IPS DF 4.7 (cell line): ENCODE measurements at regions not wholly inside any gene's neighbourhood (a gene's known extent, or its start where the extent isn't known, plus 50 kb on each side); places are given as distances from the start of the nearest gene placed in this dataset.

Source experiments
- DNase-seq: peaks from one replicate; pipeline ENCODE4 v3.0.0-alpha.2; 2013; ENCODE audit warnings: low spot score; ENCODE audit errors: extremely low read depth

DNA sequence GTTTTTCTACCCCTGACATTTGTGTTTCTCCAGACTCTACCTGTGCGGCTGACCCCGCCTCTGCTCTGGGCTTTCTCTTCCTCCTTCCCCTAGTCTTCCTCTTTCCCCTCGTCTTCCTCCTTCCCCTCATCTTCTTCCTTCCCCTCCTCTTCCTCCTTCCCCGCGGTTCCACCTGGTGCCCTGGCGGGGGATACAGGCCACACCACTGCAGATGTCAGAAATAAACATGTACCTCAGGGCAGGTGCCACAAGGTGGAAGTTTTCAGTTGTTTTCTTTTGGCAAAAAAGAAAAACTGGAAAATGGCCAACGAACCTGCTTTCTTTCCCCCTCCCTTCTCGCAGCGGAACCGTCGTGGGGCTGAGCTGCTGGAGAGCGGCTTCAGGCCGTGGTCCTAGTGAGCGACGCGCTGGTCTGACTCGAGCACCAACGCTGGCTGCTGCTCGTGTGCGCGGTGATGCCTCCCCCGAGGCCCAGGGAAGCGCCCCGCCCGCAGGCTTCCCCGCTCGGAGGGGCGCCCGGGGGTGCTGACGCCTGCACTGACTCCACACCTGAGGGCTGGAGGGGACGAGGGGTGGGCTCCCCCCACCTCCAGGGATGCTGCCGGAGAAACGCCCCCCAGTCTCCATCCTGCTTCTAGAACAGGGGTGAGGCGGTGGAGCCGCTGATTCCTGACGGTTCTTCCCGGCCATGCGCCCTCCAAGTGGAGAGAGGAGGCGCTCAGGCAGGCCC lies 83.7 kb upstream of the ZNF516 start:
- no peak for DNase-seq

DNA sequence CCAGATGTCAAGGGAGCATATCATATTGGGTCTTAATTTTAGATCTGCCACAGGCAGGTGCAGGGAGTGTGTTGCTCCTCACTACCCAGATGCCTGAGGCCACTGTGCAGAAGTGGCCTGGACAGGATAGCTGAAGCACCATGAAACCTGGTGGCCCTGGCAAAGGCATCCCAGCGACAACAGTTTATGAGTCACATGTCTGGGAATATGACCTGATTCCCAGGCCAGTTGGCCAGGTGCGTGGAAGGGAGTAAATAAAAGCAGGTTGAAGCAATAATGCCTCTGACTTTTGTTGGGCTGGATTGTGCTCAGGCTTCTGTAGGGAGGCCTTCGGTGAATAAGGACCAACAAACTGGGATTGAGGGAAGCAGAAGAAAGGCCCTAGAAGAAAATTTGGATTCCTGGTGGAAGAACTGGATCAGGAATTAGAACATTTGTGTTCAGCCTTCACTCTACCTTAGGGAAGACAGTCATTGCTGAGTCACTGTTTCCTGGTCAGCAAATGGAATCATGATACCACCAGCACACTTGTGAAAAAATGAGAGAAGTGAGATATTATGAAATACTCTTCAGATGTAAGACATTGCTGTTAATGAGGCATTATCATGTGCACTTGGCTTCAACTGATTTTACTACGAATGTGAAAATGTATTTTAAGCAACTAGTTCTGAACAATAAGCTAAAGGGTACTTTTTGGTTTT lies 78.4 kb upstream of the ZNF516 start:
- no peak for DNase-seq

DNA sequence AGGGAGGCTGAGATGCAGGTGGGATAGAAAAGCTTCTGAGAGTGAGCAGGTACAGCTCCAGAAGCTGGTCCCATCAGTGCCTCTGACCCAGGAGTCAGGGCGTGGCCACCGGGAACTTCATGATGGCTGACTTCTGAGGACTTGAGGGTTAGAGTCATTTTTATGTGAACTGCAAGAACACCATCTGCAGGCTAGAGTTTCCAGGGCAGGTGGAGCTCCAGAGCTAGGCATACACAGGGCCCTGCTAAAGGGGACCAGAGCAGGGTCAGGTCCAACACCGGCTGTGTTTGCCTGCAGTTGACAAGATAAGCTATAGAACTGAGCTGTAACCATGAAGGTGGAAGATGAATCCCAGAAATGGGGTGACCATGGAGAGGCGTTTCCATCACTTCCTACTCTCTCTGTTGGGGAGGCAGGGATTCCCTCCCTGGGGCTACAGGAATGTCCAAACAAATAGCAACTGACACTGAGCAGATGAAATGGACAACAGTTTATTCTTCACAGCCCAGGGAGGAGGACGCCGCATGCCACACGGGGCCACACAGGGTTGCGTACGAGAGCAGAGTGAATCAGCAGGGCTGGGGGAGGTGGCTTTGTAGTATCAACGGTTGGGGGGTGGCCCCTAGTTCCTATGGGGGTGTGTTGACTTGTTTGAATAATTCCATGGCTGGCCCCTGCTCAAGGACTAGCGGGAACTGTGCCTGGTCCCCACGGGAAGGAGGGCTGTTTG lies 77.6 kb upstream of the ZNF516 start:
- no peak for DNase-seq

DNA sequence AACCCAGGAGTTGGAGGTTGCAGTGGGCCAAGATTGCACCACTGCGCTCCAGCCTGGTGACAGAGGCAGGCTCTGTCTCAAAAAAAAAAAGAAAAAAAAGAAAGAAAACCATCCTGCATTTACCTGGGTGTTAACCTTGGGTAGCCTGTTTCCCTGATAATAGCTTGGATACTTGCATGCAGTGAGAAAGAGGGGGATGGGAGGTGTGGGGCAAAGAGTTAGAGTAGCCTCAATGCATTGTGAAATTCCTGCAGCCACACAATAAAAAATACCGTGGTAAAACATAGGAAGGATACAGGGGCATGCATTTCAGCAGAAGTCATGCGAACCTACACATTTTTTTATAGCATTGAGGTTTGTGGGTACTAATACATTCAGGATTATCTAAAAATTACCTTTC lies 76.6 kb upstream of the ZNF516 start:
- no peak for DNase-seq

DNA sequence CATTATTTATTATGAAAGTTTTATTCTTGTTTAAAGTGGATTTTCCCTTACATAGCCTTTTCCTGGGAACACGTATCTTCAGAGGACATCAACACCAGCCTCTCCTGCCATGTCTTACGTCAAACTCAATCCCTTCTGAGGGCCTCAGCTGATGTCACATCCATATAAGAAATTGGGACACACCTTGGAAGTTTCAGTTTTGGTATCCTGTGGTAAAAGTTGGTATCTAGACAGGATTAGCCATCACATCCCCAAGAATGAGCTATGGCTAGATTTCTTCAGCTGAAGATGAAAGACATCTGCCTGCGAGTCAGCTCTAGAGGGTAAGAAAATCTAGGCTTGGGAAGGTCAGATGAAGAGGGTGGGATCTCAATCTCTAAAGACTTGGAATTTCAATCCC lies 75.8 kb upstream of the ZNF516 start:
- no peak for DNase-seq

DNA sequence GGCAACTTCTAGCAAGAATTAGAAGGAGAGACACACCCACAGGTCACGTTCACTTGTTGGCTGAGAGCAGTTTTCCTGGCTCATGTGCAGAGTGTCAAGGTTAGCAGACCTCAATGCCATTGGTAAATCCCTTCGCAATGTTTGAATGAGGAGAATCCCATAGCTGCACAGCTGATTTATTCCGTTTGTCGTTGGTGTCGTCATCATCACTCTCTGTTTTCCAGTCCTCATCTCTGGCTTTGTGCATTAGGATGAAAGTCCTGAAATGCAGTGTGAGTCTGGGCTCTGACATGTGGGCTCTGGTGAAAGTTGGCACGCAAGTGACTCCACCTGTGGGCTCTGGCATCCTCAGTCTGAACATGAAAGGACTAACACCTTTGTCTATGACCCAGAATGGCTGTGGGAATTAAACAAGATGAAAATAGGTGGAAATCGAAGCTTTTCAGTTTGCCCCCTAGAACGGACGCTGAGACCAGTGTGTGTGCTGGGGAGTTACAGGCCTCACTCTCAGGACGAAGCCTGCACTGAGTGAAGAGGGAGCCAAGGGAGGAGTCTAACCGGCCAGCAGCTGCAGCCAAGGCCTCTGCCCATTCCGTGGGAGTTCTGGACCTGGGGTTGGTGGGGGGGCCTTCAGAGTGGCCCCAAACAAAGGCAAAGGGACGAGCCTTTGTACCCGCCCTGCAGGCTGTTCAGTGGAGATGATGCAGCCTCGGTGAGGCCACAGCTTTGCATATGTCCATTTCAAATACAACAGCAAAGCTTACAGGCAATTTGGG lies 74.8 kb upstream of the ZNF516 start:
- DNase-seq: no peak

DNA sequence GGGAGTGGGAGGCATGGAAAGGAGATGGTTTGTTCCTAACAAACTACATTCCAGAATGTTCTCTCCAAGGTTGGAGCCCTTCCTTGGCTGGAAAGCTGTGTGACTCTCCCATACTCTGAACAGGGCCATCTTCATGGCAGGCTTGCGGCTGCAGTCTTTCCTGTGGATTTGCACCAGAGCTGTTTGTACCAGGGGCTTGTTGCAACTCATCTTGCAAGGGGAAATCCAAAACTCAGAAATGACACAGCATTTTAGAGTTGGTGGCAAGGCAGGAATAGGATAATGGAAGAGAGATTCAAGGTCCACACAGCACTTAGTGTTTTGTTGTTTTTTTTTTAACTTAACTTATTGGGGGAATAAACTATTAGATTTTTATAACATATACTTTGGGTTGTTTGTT lies 73.7 kb upstream of the ZNF516 start:
- DNase-seq: no peak

DNA sequence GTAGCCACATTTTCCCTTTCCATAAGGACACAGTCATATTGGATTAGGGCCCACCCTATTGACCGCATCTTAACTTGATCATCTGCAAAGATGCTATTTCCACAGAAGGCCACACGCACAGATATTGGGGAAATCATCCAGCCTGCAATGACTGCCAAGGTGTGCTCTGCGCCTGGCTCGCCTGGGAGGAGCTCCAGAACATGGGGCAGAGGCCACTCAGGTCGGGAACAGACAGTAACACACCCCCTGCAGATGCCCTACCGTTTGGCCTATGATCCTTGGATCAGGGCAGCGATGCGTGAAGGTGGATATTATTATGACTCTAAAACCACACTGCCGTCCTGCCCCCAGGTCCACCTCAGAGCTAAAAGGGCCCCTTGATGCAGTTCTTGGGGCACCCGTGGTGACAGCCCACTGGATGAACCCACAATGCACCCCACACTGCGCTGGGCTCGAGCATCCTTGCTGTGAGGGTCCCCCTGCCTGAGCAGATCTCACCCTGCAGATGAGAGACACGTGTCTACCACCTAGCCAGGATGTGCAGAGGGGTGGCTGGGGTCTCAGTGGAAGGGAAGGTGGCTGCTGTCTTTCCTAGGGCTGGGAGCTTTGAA lies 72.9 kb upstream of the ZNF516 start:
- no peak for DNase-seq

DNA sequence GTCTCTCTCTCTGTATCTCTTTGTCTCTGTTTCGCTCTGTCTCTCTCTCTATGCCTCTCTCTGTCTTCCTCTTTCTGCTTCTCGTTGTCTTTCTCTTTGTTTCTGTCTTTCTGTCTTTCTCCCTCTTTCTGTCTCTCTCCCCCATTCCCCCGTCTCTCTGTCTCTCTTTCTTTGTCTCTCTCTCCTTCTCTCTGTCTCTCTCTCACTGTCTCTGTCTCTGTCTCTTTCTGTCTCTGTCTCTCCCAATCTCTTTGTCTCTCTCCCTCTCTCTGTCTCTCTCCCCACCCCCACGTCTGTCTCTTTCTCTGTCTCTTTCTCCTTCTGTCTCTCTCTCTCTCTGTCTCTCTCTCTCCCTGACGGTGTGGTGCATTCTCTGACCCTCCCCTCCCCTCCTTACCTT lies 71.9 kb upstream of the ZNF516 start:
- no peak for DNase-seq

DNA sequence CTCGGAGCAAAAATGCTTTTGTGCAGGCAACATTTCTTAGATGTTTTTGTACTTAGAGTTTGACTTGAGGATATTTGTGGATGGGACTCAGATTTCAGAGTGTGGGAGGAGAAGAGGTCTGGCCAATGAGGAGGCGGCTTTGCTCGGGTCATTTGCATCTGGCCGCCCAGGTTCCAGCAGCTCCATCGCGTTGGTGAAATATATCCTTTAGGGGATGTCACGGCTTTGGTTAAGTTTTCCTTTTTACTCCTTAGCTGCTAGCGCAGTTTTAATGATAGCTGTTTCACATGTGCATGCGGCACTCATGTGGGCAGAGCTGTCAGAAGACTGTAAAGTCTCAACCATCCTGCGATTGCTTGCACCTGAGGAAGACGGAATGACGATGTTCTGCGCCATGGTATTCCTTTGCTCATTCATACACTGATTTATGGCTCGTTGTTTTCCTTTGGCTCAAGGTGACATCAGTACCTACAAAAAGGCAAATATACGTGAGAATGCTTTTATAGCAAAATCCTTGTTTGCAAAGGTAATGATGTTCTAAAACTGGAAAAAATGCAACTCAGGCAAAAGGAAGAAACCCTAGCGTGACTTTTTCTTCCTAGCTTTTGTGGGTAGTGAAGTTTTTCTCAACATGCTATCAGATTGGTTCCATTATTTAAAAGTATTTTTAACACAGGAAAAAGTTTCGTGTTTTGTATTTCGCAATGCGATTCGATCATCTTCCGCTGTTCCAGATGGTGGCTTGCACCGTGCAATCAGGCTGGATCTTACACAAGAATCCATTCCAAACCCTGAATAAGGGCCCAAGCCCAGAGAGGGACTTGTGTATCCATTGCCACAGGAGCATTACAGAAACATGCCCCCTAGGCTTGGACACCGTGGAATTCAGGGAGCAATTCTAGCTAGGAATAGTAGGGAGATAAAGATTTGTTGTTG lies 70.5 kb upstream of the ZNF516 start:
- DNase-seq: no peak

DNA sequence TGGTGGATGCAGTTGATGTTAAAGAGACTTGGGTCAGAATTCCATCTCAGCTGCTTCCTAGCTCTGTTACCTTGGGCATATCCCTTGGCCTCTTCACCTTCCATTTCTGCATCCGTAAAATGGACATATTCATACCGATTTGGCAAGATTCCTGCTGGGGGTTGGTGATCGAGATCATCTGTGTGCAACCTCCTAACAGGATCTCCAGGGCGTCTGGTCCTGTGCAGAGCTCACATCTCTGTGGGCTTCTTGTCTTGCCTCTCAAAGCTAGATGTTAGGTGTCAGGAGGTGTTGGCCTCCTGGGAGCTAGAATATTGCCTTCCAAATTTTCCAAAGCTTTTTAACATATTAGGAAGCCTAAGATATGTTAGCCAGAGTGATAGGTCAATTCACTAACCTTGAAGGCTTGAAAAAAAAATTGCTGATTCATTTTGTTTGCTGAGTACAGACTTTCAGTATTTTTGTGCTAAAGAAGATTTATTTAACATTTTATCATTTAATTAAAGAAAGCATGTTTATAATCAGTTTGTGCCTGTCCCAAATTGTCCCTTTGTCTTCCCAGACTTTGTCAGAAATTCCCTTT lies 69.7 kb upstream of the ZNF516 start:
- DNase-seq: no peak

DNA sequence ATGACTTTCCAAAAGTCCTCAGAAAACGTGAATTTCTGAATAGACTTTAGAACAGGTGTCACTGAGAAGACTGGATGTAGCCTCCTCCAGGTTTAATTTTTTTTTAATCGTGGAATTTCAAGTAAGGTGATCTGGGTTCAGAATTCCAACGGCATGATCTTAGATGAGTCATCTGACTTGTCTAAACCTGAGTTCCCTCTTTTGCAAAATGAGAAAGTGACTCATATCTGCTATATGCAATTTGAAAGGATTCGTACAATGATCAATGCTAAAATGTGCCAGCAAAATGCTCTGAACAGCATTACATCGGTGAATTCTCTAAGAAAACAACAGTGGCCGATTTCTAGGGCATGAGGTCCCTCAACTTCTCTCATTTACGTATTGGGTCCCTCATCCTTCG lies 69.1 kb upstream of the ZNF516 start:
- no peak for DNase-seq

DNA sequence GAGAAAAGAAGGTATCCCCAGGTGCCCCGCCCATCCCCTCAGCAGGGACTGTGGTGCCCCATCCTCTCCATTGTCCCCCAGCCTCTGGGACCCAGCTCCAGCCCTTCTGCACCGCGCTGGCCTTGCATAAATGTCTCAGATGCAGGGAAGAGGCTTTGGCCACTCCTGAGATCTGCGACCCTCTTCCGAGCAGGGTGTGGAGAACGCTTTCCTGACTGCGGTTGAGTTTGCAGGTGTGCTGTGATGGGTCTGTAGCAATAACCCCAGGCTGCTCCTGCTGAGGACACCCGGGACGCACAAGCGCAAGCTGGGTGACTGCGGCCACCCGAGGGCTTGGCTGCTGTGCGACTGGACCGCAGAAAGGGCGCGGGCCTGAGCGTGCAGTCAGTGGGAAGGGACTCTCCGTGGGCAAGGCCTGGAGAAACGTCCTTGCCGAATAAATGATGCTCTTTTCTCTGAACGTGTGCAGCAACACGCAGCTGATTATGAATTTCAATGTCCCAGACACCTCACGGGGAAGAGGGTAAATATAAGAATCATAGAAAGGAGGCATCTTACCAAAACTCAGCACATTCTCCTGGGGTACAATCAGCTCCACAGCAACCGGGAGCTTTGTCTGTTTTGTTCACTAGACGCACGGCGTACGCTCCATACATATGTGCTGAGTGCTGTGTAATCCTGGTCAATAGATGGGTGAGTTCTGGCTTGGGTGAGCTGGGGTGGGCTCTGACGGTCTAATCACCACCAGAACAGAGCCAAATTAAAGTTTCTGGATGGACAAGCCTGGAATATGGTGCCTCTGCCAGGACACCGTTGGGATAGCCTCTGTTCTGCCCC lies 67.5 kb upstream of the ZNF516 start:
- DNase-seq: no peak

DNA sequence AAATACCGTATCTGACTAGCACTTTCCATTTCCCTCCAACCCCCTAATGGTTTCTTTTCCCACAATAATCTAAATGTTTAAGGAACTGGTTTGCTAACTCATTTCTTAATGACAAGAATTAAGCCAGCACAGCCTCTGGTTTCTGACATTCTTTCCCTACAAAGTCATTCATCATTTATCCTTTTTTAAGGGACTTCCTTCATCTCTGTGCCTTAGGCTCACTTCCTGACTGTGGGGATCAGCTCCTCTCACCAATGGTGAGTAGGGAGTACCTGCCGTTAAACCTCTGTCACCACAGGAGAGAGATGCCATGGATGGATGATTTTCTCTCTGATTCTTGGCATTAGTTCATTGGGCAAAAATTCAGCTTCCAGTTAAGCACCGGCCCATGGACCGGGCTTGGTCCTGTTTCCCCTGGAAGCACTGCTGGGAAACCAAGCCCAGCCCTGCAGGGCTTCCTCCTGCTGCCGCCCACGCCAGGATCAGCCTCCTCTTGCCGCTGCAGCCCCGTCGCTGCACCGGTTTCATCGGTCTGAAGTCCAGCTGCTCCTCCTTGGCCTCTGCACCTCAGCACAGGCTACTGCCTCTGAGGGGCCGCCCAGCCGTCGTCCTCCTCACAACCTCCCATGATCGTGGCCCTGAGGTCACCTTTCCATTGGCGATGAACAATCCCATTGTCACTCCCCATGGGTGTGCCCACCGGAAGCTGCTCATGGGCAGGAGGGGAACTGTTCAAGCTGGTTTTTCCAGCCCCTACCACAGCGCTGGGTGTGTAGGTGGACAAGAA lies 64.0 kb upstream of the ZNF516 start:
- no peak for DNase-seq

DNA sequence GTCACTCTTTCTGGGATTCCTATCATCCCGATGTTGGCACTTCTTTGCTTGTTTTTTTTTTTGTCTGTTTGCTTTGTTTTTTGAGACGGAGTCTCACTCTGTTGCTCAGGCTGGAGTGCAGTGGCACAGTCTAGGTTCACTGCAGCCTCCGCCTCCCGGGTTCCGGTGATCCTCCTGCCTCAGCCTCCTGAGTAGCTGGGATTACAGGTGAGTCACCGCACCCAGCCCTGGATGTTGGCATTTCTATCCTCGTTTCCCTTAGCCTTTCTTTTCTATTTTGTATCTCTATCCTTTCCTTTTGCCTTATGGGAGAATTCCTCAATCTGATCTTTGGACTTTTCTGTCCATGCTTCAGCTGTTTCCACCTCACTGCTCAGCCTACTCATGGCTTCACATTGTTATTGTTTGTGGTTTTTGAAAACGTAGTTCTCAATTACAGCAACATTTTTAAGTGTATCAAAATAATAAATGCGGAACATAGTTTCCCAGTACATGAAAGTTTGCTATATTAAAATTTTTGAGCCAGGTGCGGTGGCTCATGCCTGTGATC lies 62.1 kb upstream of the ZNF516 start:
- no peak for DNase-seq

DNA sequence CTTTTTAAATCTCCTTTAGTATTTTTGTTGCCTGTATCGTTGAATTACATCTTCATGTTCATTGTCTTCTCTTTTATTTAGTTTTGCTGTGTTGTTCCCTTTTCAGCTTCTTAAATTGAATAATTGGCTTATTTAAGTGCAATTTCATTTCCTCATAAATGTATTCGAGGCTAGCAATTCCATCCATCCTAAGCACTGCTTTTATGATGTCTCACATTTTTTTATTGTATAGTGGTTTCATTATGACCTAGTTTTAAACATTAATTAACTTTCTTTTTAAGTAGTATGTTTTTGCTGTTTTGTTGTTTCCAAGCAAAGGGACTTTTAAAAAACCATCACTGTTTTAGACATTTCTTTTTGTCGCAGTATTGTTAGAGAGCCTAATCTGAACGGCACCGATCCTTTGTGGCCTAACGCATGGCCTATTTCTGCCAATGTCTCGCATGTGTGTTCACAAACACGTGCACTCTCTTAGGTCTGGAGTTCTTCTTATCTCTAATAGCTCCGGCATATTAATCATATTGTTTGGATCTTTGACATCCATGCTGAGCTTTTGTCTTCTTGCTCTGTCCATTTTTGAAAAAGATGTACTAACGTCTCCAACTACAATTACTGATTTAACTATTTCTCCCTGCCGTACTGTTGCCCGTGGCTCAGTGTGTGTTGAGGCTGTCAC lies 59.6 kb upstream of the ZNF516 start:
- DNase-seq: no peak
